ENCODE measurements at regions not wholly inside any gene's neighbourhood (a gene's known extent, or its start where the extent isn't known, plus 50 kb on each side); places are given as distances from the start of the nearest gene placed in this dataset.

DNA sequence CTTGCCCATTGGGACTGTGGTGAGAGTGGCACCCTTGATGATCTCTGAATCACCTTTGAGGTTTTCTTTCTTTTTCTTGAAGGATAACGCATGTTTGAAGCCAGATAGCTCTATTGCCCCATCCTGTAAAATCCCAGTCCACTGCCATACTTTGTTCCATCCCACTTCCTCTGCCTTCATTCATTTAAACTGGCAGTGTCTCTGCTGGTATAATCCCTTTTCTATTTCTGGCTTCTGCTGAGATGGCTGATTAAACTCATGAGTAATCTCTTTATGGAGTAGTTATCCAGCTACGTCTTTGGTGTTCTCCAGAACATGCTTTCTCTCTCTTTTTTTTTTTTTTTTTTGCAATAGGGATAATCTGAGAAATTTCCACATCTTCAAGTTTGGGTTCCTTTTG lies 656.5 kb upstream of the SALL1 start:
- TF ChIP-seq, protein P1, sequence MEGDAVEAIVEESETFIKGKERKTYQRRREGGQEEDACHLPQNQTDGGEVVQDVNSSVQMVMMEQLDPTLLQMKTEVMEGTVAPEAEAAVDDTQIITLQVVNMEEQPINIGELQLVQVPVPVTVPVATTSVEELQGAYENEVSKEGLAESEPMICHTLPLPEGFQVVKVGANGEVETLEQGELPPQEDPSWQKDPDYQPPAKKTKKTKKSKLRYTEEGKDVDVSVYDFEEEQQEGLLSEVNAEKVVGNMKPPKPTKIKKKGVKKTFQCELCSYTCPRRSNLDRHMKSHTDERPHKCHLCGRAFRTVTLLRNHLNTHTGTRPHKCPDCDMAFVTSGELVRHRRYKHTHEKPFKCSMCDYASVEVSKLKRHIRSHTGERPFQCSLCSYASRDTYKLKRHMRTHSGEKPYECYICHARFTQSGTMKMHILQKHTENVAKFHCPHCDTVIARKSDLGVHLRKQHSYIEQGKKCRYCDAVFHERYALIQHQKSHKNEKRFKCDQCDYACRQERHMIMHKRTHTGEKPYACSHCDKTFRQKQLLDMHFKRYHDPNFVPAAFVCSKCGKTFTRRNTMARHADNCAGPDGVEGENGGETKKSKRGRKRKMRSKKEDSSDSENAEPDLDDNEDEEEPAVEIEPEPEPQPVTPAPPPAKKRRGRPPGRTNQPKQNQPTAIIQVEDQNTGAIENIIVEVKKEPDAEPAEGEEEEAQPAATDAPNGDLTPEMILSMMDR (IDR thresholded peaks at IDR 0.05): no peak
- no peaks in the 10 kb centered on the region for H3K27me3 Mint-ChIP-seq (ENCODE audit: low read depth)
- no peak for DNase-seq (ENCODE audit: low spot score)
- H3K9me3 Mint-ChIP-seq (ENCODE audit: low read depth): peaks cover 2% of the 10 kb centered on the region
- no peak overlapping the region for H3K27ac Mint-ChIP-seq (ENCODE audit: unreplicated experiment)
- H3K4me3 Mint-ChIP-seq (ENCODE audit: unreplicated experiment): no peak overlapping the region
- H3K4me1 Mint-ChIP-seq (ENCODE audit: low read depth): no peaks in the 10 kb centered on the region
- no peaks in the 10 kb centered on the region for H3K36me3 Mint-ChIP-seq (ENCODE audit: low read depth)

DNA sequence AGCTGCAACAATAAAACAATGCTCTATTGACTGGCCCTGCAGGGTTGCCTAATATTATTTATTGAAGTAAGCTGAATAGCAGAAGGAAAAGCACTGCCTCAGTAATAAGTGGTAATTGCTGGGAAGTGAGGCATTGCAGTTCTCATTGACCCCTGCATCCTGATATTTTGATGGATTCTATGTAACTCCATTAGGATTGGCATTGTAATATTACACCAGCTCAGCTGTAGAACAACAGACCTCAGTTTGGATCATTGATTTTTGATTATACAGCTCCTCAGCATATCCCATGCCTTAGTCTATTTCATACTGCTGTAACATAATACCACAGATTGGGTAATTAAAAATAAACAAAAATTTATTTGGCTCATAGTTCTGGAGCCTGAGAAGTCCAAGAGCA lies 650.6 kb upstream of the SALL1 start:
- Mint-ChIP-seq H3K4me3 (ENCODE audit: unreplicated experiment) (no peak overlapping the region), H3K27ac (ENCODE audit: unreplicated experiment) (no peak overlapping the region), H3K9me3 (ENCODE audit: low read depth) (peaks cover 11% of the 10 kb centered on the region), H3K4me1 (ENCODE audit: low read depth) (no peaks in the 10 kb centered on the region), H3K27me3 (ENCODE audit: low read depth) (no peaks in the 10 kb centered on the region), H3K36me3 (ENCODE audit: low read depth) (no peaks in the 10 kb centered on the region)
- TF ChIP-seq, protein P1 (IDR thresholded peaks at IDR 0.05): no peak
- no peak for DNase-seq (ENCODE audit: low spot score)

DNA sequence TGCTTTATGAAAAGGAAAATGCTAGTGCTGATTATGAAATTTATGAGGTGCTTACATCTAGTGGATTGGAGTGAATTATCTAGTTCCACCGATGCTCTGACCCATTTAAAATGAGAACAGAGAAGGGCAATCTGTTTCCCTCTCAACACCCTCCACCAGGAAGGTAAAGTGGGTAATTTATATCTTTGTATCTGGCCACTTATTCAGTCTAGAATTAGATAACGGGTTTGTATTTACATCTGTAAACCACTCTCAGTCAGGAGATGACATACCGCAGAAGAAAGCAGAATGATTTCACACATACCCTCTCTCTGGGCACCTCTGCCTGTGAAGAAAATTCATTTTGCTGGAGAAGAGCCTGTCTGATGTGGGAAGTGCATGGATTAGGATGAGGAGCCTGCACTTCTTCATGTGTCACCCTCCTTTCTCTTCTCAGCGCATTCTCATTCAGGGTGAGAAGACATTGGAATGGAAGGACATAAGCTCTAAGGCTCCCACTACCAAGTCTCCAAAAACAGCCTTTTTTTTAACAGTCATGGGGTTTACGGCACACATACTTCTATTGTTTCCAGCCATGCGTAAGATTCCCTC lies 646.7 kb upstream of the SALL1 start:
- DNase-seq (ENCODE audit: low spot score): no peak
- H3K27me3 Mint-ChIP-seq (ENCODE audit: low read depth): peaks cover 3% of the 10 kb centered on the region

DNA sequence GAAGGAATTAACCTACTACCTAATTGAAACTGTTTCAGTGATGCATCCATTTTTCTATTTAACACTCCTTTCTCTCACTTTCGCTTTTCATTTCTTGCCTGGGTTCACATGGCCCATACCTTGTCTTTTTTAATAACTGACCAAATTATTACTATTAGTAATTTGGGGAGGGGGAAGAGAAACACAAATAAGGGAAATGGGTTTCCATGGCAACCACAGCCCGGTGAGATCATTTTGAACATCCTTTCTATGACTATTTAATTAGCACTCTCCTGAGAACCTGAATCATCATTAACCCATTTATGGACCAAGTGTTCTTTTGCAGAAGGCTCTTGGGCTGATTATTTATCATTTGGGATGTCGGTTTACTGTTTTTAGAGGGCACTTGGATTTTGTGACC lies 628.2 kb upstream of the SALL1 start:
- H3K36me3 Mint-ChIP-seq (ENCODE audit: low read depth): no peaks in the 10 kb centered on the region
- TF ChIP-seq, protein P1 (IDR thresholded peaks at IDR 0.05): no peak
- DNase-seq (ENCODE audit: low spot score): no peak

More for the DNA sequence above, 646.7 kb upstream of the SALL1 start:
- Mint-ChIP-seq H3K4me1 (ENCODE audit: low read depth) (no peaks in the 10 kb centered on the region), H3K9me3 (ENCODE audit: low read depth) (peaks cover 9% of the 10 kb centered on the region), H3K4me3 (ENCODE audit: unreplicated experiment) (no peak overlapping the region), H3K27ac (ENCODE audit: unreplicated experiment) (no peak overlapping the region), H3K36me3 (ENCODE audit: low read depth) (no peaks in the 10 kb centered on the region)
- TF ChIP-seq, protein P1 (IDR thresholded peaks at IDR 0.05): no peak

DNA sequence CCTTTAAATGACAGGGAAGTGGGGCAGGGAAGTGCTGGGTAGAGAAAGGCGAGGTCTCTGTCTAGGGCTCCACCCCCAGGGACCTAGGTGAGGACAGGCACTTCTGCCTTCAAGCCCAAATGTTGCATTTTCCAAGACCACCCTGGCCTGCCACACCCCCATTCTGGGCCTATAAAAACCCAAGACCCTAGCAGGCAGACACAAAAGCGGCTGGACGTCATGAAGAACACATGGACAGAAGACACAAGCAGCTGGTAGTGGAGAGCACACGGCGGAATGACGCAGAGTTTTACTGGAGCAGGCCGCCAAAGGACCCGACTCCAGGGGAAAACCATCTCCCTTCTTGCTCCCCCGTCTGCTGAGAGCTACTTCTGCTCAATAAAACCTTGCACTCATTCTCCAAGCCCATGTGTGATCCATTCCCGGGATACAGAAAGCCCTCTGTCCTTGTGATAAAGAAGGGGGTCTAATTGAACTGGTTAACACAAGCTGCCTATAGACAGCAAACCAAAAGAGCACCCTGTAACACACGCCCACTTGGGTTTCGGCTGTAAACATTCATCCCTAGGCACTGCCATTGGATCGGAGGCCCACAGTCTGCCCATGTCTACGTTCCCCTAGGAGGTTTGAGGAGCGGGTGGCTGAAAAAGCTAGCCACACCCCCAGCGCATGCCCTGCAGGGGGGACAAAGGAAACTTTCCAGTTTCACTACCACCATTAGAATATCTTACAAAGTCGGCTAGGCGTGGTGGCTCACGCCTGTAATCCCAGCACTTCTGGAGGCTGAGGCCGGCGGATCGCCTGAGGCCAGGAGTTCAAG lies 622.2 kb upstream of the SALL1 start:
- no peak for DNase-seq (ENCODE audit: low spot score)
- peaks cover 8% of the 10 kb centered on the region for H3K27me3 Mint-ChIP-seq (ENCODE audit: low read depth)
- H3K27ac Mint-ChIP-seq (ENCODE audit: unreplicated experiment): no peak overlapping the region
- H3K4me1 Mint-ChIP-seq (ENCODE audit: low read depth): no peaks in the 10 kb centered on the region
- TF ChIP-seq, protein P1 (IDR thresholded peaks at IDR 0.05): no peak
- H3K36me3 Mint-ChIP-seq (ENCODE audit: low read depth): no peaks in the 10 kb centered on the region
- H3K9me3 Mint-ChIP-seq (ENCODE audit: low read depth): no peaks in the 10 kb centered on the region
- no peak overlapping the region for H3K4me3 Mint-ChIP-seq (ENCODE audit: unreplicated experiment)

More for the DNA sequence above, 628.2 kb upstream of the SALL1 start:
- Mint-ChIP-seq H3K4me3 (ENCODE audit: unreplicated experiment) (no peak overlapping the region), H3K4me1 (ENCODE audit: low read depth) (no peaks in the 10 kb centered on the region), H3K27ac (ENCODE audit: unreplicated experiment) (no peak overlapping the region), H3K9me3 (ENCODE audit: low read depth) (no peaks in the 10 kb centered on the region), H3K27me3 (ENCODE audit: low read depth) (peaks cover 4% of the 10 kb centered on the region)

All from chondrocyte (in vitro differentiated cells).